ENCODE measurements at regions not wholly inside any gene's neighbourhood (a gene's known extent, or its start where the extent isn't known, plus 50 kb on each side); places are given as distances from the start of the nearest gene placed in this dataset.

DNA sequence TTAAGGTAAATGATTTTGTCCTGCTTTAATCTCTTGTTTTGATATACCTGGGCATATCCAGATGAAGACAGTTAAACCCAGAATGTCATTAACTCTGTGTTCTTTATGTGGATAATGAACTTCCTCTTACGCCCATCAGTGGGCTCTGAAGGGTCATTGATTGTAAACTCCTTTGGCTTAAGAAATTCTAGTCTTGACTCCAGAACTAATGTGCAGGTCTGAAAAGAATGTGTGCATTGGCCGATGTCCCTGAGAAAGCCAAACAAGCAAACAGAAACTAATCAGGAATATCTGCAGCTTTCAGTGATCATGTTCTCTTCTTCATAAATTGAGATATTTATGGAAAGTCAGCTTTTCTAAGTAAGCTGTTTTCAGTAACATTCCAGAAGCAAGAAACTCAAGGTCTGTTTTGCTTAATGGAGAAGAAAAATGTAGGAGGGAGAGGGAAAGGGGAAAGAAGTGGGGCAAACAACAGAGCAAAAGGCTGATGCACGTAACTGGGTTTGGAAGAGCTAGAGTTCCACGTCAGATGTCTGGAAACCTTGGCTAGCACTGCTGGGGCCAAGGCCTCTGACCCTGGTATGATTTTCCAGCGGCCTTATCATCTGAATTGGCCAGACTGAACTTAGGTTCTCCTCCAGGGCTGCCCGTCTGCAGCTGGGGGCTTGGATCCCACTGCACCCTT lies 61.3 kb upstream of the FHL2 start:
- TF ChIP-seq SUZ12 (IDR thresholded peaks at IDR 0.05; ENCODE audit: extremely low read depth, insufficient read depth, insufficient read length) (no peak), YY1 (IDR thresholded peaks at IDR 0.05; ENCODE audit: insufficient read depth, insufficient read length) (no peak), ZNF274 (IDR thresholded peaks at IDR 0.05; ENCODE audit: low read depth, low read length) (no peak)

Data from NT2/D1 (cell line).